ENCODE measurements at regions not wholly inside any gene's neighbourhood (a gene's known extent, or its start where the extent isn't known, plus 50 kb on each side); places are given as distances from the start of the nearest gene placed in this dataset.

DNA sequence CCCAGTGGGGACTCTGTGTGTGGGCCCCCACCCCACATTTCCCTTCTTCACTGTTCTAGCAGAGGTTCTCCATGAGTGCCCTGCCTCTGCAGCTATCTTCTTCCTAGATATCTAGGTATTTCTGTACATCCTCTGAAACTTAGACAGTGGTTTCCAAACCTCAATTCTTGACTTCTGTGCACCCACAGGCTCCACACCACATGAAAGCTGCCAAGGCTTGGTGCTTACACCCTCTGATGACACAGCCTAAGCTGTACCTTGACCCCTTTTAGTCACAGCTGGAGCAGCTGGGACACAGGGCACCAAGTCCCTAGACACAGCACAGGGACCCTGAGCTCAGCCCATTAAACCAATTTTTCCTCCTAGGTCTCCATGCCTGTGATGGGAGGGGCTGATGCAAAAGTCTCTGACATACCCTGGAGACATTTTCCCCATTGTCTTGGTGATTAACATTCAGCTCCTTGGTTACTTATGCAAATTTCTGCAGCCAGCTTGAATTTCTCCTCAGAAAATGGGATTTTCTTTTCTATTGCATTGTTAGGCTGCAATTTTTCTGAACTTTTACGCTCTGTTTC is 304.5 kb downstream of the OTOL1 start:
- no peak for DNase-seq (ENCODE audit: low read depth)

DNA sequence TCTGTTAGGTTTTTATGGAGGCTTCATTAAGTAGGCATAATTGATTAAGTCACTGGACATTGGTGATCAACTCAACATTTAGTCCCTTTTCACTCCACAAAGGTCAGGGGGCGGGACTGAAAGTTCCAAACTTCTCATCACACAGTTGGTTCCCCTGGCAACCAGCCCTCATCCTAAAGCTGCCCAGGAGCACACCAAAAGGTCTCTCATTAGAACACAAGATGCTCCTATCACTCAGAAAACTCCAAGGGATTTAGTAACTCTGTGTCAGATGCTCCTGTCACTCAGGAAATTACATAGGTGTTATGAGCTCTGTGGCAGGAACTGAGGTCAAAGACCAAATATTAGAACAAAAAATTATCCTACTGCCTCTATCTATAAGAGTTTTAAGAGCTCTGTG is 321.5 kb downstream of the OTOL1 start:
- no peak for DNase-seq (ENCODE audit: low read depth)

DNA sequence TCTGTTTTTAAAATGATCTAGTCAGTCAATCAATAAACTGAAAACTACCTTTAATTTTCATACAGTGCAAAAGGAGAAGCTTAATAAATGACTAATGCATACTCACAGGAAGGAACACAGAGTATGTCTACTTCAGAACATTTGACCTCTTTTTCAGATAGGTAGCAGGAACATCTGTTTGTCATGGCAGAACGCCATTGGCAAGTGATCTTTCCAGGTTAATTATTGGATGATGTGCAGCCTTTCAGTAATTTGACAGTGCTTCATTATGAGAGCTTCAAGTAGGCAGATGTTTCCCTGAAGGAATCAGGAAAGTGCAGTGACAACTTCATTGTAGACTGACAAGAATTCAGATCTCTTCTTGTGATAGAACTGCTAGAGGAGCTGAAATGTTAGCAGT is 325.0 kb downstream of the OTOL1 start:
- DNase-seq (ENCODE audit: low read depth): no peak

DNA sequence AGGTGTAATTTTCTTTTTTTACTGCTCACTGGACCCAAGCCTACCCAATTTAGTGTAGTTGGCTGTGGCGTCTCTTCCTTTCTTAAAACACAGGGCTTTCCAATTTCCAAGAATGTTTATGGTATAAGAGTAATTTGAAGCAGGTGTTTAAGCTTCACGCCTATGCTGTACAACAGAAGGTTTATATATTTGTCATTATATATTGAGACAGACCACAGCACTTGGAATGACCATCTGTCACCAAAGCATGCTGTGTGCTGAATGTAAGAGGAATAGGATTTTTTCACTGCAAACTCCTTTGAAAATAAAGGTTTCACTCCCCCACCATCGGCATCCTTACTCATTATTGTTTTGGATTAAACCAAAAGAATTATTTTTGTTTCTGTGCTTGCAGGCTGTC is 325.7 kb downstream of the OTOL1 start:
- DNase-seq (ENCODE audit: low read depth): no peak

DNA sequence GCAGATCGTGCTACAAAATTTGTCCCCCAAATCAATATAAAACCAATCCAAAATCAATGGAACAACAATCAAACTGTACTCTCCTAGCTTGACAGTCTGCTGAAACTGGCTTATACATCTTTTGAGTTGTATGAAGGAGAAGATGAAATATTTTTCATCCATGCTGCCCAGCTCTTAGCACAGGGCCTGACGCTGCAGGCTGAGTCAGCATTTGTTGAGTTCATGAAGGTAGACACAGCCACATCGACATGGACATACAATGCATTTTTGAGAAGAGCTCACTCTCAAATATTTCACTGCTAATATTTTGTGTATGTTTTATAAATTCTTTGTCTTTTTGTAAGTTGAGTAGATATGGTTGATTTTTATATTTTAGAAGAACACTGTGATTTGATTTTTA is 327.3 kb downstream of the OTOL1 start:
- DNase-seq (ENCODE audit: low read depth): no peak

DNA sequence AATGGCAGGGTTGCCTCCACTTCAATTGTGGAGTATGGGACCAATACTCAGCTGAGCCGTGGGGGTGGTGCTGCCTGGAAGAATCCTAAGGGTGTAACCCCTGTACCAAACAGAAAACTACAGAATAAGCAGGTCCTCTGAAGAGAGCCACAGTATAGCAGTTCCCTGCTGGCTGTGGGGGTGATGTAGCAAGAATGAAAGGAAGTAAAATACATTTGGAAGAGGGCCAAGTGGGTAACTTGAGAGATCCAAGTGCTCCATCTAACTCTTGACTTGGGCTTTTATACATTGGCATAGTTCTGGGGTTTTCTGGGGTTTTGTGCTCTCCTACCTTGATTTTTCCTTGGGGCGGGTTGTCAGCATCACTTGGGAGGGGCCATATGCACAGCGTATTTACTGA is 341.4 kb downstream of the OTOL1 start:
- no peak for DNase-seq (ENCODE audit: low read depth)

DNA sequence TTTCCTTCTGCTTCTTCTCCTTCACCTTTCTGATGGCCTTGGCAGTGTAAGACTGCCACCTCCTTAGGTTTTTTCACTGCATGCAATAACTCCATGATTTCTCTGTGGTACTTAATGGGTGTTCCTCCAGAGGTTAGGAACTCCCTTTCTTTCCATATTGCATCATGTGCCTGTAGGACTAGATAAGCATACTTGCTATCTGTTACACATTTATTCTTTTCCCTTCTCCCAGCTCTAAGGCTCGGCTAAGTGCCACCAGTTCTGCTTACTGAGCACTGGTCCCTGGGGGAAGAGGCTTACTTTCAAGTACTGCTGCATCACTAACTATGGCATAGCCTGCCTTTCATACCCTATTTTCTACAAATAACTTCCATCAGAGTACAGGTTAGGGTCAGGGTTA is 351.8 kb downstream of the OTOL1 start:
- DNase-seq (ENCODE audit: low read depth): no peak

DNA sequence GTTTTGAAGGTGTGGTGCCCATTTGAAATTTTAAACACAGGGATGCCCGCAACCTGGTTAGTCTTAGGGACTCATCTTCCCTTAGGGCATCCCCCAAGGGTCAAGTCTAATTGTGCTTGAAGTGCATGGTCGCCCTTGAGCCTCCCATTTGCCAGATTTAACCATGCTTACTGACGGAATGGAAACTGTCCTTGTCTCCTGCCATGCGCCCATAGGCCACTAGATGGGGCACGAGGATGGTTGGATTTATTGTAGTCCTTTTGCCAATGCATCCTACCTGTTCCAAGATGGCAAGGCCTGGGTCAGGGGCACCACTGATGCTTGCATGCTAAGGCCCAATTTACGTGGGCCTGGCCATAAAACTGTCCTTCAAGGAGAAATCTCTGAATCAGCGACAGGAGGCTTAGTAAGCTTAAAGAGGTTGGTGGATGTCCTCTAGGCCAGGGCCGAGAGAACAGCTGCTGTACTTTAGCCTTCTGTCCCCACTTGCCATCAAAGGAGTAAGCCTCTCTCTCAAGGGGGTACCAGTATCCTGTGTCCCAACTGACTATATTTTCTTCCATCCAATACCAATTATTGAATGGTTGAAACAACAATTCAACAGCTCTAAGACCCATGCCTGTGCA is 355.4 kb downstream of the OTOL1 start:
- DNase-seq (ENCODE audit: low read depth): peak; percentile 33

DNA sequence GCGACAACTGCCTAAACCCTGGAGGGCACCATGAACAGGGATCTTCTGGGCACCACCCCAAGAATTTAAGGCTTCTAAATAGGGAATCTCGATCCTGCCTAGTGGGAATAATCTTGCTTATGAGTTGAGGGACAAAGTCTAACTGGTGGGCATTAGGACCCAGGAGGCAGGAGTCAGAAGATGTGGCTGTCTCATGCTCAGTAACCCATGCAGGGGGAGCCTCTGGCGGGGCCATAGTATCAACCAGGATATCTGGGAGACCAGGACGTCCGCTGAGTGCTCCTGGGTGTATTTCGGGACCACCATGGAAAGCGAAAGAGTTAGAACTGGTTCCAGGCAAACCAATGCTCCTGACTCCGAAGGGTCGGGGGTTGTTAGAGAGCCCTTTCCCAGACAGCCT is 356.1 kb downstream of the OTOL1 start:
- peak; percentile 5 for DNase-seq (ENCODE audit: low read depth)

DNA sequence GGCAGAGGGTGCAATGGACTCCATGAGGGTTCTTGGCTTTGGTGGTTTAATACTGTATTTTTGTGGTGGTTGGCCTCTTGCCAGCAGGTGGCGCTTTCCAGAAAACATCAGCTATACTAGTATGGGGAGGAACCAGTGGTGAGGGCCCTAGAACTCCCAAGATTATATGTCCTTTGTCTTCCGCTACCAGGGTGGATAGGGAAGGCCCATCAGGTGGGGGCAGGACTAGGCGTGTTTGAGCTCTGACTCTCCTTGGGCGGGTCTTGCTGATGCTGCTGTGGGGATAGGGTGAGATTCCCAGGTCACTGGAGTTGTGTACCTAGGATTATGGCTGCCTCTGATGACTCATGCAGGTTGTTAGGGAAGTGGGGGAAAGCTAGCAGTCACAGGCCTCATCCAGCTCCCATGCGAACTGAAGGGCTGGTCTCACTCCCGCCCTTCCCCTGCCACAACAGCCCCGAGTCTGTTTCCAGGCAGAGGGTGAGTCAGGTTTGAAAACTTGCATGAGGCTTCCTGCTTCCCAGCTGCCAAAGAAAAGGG is 357.7 kb downstream of the OTOL1 start:
- peak; percentile 73 for DNase-seq (ENCODE audit: low read depth)

DNA sequence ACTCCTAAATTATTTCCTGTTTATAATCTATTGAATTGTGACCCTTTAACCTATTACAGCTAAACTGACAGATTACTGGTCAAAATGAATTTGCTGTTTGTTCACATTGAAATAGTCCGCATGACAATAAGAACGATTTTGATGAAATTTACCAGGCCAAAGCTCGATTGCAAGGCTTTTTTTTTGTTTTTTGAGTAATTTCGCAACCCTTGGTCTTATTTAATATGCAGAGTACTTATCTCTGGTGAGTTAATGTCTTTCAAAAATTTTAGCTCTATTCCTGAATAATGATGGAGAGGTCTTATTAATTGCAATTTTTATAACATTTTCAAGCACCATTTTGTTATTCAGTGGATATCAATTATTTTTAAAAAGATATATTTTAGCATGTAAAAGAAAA is 362.4 kb downstream of the OTOL1 start:
- DNase-seq (ENCODE audit: low read depth): no peak

DNA sequence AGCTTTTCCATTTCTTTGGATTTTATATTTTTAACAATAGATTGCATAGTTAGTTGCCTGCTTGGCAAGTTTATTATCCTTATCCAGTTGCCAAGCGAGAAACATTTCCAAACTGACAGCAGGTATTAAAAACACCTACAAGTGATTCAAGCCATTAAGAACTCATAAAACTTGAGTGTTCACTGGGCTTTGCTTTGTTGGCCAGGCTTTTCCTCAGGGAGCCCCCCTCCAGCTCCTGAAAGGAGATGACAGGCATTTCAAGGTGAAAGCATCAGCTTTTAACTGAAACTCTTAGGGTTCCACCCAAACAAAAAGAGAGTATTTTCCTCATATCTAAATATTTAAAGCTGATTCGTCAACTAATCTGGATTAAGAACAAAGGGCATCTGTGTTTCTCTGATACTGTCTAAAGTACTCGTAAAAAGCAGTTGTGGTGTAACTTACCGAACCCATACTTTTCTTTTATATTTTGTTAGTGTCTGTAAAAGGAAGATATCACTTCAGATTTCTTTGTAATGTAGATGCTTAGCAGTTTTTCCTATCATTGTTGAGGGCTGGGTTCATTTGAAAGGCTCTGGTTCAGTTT is 363.4 kb downstream of the OTOL1 start:
- DNase-seq (ENCODE audit: low read depth): no peak

DNA sequence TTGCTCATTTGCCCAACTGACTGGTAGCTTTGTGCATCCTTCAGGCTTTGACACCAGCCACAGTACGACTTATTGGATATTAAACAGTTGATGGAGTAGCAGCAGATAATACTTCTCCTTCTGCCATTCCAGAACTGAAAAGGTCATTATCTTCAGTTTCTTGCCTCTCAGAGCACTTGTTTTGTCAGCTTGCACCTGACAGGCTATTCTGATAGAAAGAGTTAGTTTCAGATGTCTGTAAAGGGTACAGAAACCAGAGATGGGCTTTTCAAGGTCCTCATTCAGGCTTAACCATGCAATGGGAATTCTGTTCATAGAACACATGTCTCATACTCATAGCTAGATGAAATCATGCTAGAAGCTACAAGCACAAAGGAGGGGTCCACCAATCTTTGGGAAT is 367.2 kb downstream of the OTOL1 start:
- DNase-seq (ENCODE audit: low read depth): no peak

DNA sequence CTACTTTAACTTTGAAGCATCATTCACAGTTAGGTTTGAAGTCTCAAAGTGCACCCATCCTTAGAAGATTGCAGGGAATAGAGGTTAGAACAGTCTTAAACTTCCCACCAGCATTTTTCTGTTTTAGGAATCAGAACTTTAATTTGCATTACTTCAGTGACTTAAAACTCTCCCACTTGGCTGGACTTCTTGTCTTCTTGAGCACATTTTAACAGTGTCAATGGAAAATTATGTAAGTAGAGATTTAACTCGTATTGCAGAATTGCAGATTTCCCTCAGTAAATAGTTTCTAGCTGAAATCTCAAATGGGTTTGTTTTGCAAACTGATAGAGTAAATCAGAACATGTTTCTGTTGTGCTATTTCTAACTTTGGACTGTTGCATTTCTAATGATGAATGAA is 369.6 kb downstream of the OTOL1 start:
- DNase-seq (ENCODE audit: low read depth): no peak

DNA sequence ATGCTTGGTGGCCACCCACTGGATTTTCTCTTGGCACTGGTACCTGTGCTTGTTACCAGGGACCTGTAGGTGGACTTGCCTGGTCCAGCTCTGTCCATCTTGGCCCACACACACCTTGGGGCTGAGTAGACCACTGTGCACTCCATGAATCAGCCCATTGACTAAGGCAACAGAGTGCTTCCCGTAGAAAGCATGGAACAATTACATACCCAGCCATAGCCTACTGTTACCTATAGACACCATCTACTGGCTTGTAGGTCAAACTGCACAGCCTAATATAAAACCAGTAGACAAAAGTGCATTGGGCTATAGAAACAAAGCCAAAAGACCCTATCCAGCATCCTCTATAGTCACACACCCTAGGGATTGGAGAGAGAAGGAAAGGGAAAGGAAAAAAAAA is 378.9 kb downstream of the OTOL1 start:
- no peak for DNase-seq (ENCODE audit: low read depth)

DNA sequence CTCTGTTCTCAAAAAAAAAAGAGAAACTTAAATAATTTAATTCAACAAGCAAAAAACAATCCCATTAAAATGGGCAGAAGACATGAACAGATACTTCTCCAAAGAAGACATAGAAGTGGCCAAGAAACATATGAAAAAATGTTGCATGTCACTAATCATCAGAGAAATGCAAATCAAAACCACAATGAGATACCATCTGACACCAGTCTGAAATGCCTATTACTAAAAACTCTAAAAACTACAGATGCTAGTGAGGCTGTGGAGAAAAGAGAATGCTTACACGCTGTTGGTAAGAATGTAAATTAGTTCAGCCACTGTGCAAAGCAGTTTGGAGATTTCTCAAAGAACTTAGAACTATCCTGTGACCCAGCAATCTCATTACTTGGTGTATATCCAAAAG is 382.9 kb downstream of the OTOL1 start:
- no peak for DNase-seq (ENCODE audit: low read depth)

DNA sequence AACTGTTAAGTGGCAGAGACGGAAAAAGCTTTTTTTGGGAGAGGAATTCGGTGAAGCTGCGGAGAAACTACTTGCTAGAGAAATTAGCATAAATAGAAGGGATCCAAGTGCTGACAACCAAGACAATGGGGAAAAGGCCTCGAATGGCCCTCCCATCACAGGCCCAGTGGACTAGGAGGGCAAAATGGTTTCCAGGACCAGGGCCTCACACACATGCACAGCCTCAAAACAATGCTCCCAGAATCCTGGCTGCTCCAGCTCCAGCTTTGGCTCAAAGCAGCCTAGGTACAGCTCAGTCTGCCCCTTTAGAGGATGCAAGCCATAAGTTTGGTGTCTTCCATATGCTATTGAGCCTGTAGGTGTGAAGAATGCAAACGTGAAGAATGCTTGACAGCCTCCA is 388.2 kb downstream of the OTOL1 start:
- DNase-seq (ENCODE audit: low read depth): no peak

DNA sequence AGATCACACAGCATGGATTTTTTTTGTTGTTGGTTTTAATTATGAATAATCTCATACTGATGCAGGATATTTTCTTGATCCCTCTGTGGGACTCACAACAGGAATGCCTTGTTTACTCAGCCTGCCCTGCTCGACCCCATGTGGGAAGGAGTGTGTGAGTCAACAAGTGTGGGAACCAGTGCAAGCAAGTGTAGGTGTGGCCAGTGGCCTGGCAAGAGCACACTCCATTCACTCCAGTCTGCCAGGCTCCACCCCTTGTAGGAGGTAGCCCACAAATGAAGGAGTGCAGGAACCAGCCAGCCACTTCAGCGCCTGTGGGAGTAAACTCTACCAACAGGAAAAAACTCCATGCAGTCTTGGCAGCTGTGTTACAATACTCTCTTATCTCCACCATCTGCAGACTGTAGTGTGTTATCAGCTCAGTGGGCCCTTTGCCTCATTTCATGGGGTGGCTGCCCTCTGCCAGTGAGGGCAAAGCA is 393.6 kb downstream of the OTOL1 start:
- peak; percentile 81 for DNase-seq (ENCODE audit: low read depth)

DNA sequence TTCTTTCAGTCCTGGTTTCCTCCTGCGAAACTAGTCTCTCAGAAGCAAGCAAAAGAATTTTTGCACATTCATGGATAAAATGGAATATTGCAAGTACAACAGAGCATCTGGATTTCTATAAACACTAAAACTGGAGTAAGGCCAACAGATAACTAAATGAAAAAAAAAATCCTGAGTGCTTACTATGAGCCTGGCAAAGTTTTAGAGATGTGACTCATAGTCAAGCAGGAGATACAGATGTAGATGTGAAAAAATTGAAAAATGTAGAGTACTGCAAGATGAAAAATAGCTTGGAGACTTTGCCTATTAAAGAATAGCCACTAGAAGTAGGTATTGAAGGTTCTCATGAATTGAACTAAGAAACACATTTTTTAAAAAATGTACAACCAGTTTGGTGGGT is 397.4 kb downstream of the OTOL1 start:
- DNase-seq (ENCODE audit: low read depth): peak; percentile 41

DNA sequence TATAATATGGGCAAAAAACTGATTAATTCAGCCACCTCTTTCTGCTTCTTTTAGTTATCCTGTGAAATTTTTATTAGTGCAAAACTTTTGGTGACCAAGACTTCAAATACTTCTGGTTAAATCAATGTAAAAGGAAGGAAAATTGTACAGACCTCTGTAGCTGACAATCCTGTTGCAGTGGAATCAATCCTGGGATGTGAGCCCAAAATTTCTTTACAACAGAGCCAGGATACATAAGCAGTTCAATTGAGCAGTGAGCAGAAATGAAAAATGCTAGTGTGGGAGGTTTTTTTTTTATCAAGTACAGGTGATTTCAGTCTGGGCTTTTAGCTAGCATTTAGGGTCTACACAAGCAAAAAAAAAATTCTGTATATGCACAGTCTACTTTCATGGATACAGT is 398.0 kb downstream of the OTOL1 start:
- no peak for DNase-seq (ENCODE audit: low read depth)

DNA sequence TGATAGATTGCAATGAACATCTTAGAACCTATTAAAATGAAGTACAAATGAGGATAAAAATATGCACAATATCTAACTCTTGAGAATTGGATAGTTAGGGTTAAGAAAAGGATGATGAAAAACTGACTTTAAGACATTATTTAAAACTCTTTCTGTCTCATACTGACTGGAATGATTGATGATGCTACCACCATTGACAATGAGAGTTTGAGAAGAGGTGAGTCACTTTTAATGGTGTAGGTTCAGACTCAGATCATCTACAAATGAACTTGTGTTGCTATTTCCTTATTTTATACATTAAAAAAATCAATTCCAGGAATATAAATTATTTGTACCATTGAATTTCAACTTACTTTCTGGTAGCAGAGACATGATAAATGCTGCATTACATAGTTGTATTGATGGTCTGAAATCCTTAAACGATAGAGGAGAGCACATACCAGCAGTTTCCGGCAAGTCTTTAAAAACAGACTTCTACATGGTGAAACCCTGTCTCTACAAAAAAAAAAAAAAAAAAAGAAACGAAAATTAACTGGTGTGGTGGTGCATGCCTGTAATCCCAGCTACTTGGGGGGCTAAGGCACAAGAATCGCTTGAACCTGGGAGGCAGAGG is 409.0 kb downstream of the OTOL1 start:
- DNase-seq (ENCODE audit: low read depth): no peak

DNA sequence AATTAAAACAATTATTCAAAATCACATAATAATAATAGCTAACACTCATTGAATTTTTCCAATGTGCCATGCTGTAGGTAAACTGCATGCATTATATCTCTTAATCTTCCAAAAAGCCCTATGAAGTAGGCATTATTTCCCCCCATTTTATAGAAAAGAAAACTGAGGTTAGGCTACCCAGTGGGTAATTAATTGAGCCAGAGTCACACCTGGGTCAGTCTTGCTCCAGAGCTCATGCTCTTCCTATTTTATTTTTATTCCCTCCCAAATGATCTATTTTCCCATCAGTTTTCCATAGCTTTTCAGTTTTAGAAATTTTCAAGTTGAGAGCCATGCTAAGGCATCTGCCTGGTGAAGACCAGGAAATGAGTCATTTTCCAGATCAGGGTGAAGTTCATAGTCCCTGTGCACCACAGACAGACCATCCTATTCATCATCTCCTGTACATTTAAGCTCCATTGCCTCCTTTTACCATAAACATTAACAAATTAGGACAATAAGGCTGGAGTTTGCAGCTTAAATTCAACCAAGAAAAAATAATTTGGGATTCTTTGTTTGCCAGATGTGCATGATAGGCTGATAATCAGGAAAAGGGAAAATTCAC is 417.3 kb downstream of the OTOL1 start:
- peak; percentile 66 for DNase-seq (ENCODE audit: low read depth)

All from RPMI7951 (cell line).